ENCODE measurements at regions not wholly inside any gene's neighbourhood (a gene's known extent, or its start where the extent isn't known, plus 50 kb on each side); places are given as distances from the start of the nearest gene placed in this dataset.
"Not testable (repeated sequence)": the region's sequence is repeated elsewhere in the genome, so short reads cannot be mapped to it uniquely, and the experiment has no call there.

DNA sequence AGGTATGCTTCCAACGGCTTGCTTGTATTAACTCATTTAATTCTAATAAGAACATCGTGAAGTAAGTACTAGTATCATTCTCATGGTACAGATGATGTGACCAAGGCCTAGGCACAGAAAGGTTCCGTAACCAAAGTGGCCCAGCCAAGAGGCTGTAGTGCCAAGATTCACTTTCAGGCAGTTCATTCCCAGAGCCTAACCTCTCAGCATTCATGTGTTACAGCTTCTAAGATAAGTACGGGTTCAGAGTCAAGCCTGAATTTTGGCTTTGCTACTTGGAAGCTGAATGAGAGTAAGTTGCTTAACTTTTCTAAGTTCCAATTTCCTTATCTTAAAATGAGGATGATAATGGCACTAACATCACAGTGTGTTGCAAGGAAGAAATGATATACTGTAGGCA, 379.9 kb downstream of the AEBP2 start:
- ATAC-seq (peak; percentile 50 to 98 (median 80)), DNase-seq (peak; percentile 29 to 42)
- Histone ChIP-seq H3K27me3 (no peaks in the 10 kb centered on the region), H3K27ac (peak overlapping the region in 4 of 10 donors; percentile 14 to 50 (median 29)), H3K36me3 (no peaks in the 10 kb centered on the region), H3K4me1 (peaks cover 0 to 11% (median 0%) of the 10 kb centered on the region in 9 donors), H3K4me3 (no peak overlapping the region), H3K9me3 (peaks cover 0 to 11% (median 0%) of the 10 kb centered on the region in 11 donors)
- no peak for TF ChIP-seq CTCF (IDR thresholded peaks at IDR 0.05)
- intact Hi-C loops (cut with DNase I), result no loop called here
- WGBS, 2 donors, result 36 to 47% methylated on average over 4 of the region's 4 CpGs

DNA sequence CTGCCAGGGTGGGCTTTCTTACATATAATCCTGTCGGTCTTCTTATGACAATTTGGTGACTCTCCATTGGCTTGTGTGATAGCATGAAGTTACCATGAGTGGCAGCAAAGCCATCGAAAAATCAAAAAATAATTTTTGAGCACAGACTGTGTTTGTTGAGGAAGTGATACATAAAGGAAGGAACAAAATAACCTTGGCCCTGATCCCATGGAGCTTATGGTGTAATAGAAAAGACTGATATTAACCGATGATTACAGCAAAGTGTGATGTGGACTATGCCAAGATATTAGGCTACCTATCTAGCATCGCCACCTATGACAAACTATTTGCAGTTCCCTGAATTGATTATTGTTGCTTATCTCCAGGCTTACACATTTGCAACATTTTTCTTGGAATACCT, 383.2 kb downstream of the AEBP2 start:
- Histone ChIP-seq H3K27me3 (no peaks in the 10 kb centered on the region), H3K9me3 (peaks cover 0 to 4% (median 0%) of the 10 kb centered on the region in 11 donors), H3K4me3 (no peak overlapping the region), H3K36me3 (no peaks in the 10 kb centered on the region), H3K4me1 (peaks cover 0 to 11% (median 0%) of the 10 kb centered on the region in 9 donors), H3K27ac (no peak overlapping the region)
- no peak for DNase-seq
- no peak for TF ChIP-seq CTCF (IDR thresholded peaks at IDR 0.05)
- 78 to 86% methylated on average over 4 of the region's 4 CpGs for WGBS, 2 donors
- no peak for ATAC-seq
- intact Hi-C loops (cut with DNase I), result no loop called here

GRCh38 chr12:19823326-19823725, 384.0 kb downstream of the AEBP2 start:
- H3K27ac ChIP-seq; H3K36me3 ChIP-seq; H3K4me3 ChIP-seq; H3K27me3 ChIP-seq; intact Hi-C loops (cut with DNase I); H3K9me3 ChIP-seq; DNase-seq; ATAC-seq: not testable (repeated sequence)
- 78 to 85% methylated on average over 6 of the region's 6 CpGs for WGBS, 2 donors
- H3K4me1 ChIP-seq, result peaks cover 0 to 10% (median 0%) of the 10 kb centered on the region in 9 donors

DNA sequence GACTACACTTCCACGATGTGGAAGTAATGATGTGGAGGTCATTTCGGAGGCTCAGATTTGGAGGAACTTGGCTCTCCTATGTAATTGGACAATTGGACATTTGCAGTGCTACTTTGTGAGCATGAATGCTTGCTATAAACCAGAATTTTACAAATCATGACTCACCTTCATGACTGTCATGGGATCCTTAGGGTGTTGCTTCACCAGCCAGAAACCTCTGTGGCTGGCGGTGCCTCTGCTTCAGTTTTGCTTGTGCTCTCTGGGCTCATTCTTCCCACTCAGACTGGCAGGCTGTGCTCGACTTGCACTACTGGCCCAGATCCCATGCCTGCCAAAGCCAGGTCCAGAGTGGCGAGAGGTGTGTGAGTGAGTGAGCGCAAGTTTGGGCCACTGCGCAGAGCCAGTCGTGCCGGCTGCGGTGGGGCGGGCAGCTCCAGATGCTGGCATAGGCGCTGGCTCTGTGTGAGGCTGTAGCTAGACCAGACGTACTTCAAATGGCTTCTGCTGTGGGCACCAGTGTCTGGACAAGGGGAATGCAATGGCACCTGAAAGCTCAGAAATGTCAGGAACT, 387.8 kb downstream of the AEBP2 start:
- TF ChIP-seq CTCF (IDR thresholded peaks at IDR 0.05), result no peak
- WGBS, 2 donors, result 92 to 98% methylated on average over 13 of the region's 13 CpGs

GRCh38 chr12:19829100-19829853, 390.0 kb downstream of the AEBP2 start:
- WGBS, 2 donors, result 72 to 80% methylated on average over 4 of the region's 4 CpGs
- DNase-seq (no peak), ATAC-seq (no peak)
- H3K27ac ChIP-seq, result no peak overlapping the region
- peaks cover 0 to 10% (median 0%) of the 10 kb centered on the region in 11 donors for H3K9me3 ChIP-seq
- no peaks in the 10 kb centered on the region for H3K36me3 ChIP-seq
- TF ChIP-seq CTCF (IDR thresholded peaks at IDR 0.05), result no peak
- H3K27me3 ChIP-seq, result no peaks in the 10 kb centered on the region
- intact Hi-C loops (cut with DNase I), result no loop called here
- H3K4me1 ChIP-seq, result no peaks in the 10 kb centered on the region
- H3K4me3 ChIP-seq, result no peak overlapping the region

More for the DNA sequence above, 387.8 kb downstream of the AEBP2 start:
- no peaks in the 10 kb centered on the region for H3K27me3 ChIP-seq
- intact Hi-C loops (cut with DNase I), result no loop called here
- H3K4me3 ChIP-seq, result no peak overlapping the region
- peaks cover 0 to 10% (median 0%) of the 10 kb centered on the region in 11 donors for H3K9me3 ChIP-seq
- H3K4me1 ChIP-seq, result no peaks in the 10 kb centered on the region
- no peak for ATAC-seq
- H3K36me3 ChIP-seq, result no peaks in the 10 kb centered on the region
- H3K27ac ChIP-seq, result no peak overlapping the region
- DNase-seq, result no peak

Data from heart right ventricle (tissue), 16 donors.